Astrocyte (in vitro differentiated cells and primary cell): ENCODE measurements at regions not wholly inside any gene's neighbourhood (a gene's known extent, or its start where the extent isn't known, plus 50 kb on each side); places are given as distances from the start of the nearest gene placed in this dataset.

Experiments used
- CTCF ChIP-seq: IDR thresholded peaks from 2 replicates; pipeline ENCODE4 v1.5.1; 2011; ENCODE audit warnings: low read depth, mild to moderate bottlenecking, inconsistent platforms, low read length, moderate library complexity; ENCODE audit not compliant: insufficient read depth
- EZH2 ChIP-seq: IDR thresholded peaks from 2 replicates; pipeline ENCODE4 v1.6.1; 2012; ENCODE audit warnings: mild to moderate bottlenecking, low read length, inconsistent platforms; ENCODE audit not compliant: insufficient read depth

GRCh38 chr2:133739039-133739438 lies 170.8 kb upstream of the NCKAP5 start:
- TF ChIP-seq CTCF (no peak), EZH2 (no peak)
